Vagina (tissue), 2 donors: ENCODE measurements at regions not wholly inside any gene's neighbourhood (a gene's known extent, or its start where the extent isn't known, plus 50 kb on each side); places are given as distances from the start of the nearest gene placed in this dataset.

Experiments
- CTCF ChIP-seq, 3 experiments: fragments of 450-650 bp in 2 of 3; fragments of 200-600 bp in 1 of 3; sonication (generic) in 1 of 3; IDR thresholded peaks; one replicate each; pipeline ENCODE4 v1.5.1; 2017 to 2019; ENCODE audit warnings: antibody characterized with exemption in 3 of 3, mild to moderate bottlenecking in 2 of 3, moderate library complexity in 2 of 3
- POLR2A ChIP-seq, 2 donors: fragments of 450-650 bp; IDR thresholded peaks; one replicate each; pipeline ENCODE4 v1.6.1; 2017; ENCODE audit warnings: antibody characterized with exemption in 2 of 2, mild to moderate bottlenecking in 2 of 2, moderate library complexity in 2 of 2

- no peak for TF ChIP-seq CTCF (IDR thresholded peaks at IDR 0.05)
- TF ChIP-seq POLR2A (IDR thresholded peaks at IDR 0.05) = no peak
Measured at GRCh38 chr7:153390955-153391354, 631.4 kb downstream of the ACTR3B start.
